SKM-1 treated with dmso at 0.1 percent for 144 hours (cell line): ENCODE measurements at regions not wholly inside any gene's neighbourhood (a gene's known extent, or its start where the extent isn't known, plus 50 kb on each side); places are given as distances from the start of the nearest gene placed in this dataset.

Experiments
- DNase-seq: peaks from one replicate; lab custom pipeline; 2025; ENCODE audit not compliant: unreplicated experiment; lab: John Stamatoyannopoulos, UW

DNA sequence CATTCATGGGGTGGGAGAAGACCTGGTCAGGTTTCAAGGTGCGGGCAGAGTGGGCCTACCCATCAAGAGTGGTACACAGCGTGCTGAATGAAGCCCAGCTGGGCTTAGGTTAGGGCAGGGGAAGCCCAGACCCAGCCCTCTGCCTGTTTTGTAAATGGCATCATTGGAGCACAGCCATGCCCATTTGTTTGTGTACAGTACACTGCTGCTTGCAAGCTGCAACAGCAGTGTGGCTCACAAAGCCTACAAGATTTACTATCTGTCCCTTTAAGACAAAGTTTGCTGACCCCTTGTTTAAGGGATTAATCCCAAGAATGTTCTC lies 230.1 kb upstream of the TNRC6C start:
- no peak for DNase-seq

DNA sequence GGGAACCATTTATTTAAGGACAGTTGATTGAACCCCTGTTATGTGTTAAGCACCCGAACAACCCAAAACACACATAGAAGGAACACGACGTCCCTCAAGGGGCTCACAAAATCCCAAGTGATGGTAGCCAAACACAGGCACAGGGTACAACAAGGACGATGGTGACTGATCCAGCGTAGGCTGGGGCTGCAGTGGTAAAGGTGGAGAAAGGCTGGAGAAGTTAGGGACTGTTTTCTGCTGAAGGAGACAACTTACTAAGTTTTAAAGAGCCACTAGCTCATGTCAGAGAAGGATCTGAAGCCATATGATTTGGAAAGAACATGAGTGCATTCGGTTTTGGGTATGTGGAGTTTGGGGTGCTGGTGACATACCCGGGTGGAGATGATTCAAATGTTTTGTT lies 229.6 kb upstream of the TNRC6C start:
- DNase-seq = no peak

DNA sequence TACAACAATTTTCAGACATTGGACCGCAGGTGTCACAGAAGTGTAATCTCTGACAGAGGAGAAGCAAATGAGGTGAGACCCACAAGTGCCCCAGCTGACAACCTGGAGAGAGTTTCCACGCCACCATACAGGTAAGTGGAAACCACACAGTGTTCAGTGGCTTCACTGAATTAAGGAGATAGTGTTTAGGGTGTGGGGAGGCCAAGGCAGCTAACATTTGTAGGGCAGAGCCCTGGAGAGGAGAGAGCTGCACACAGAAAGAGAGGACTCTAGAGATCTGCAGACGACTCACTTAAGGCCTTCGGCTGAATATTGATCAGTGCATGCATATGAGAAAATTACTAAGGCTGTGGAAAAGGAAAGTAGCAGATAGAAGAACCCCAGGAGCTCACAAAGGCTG lies 228.9 kb upstream of the TNRC6C start:
- no peak for DNase-seq

DNA sequence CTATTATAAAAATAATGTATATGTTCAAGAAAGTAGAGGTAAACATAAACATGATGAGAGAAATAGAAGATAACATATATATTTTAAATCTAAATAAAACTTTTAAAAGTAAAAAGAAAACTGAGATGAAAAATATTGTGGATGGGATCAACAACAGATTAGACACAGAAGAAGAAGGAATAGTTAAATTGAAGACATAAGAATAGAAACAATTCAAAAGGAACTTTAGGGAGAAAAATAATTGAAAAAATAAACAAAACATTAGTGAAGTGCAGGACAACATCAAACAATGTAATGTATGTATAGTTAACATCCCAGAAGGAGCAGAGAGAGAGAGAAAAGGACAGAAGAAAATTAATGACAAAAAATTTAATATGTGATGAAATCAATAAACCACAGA lies 228.1 kb upstream of the TNRC6C start:
- DNase-seq = no peak

DNA sequence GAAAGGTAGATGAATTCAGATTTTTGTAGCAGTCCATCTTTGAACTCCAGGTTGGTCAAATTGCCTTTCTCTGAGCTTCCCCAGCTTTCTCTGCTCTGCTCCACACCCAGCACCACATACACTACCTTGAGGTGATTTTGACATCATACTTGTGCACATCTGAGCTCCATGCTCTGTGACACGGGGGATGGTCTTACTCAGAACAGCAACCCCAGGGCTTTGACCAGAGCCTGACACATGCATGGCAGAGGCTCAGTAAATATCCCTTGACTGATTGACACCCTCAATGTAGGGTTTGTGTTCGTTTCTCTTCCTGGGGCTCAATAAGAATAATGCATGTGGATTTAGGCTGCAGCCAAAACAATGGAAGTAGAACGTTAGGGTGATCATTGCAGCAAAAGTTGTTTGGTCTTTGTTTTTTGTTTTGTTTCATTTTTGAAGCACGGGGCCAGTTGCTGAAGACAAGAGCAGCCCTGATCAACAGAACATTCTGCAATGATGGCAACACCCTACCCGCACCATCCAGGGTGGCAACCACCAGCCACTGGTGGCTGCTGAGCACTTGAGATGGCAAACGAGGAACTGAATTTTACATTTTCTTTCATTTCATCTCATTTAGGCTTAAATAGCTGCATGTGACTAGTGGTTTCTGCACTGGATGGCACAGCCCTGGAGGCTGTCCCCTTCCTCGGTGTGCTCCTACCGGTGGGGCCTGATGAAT lies 224.8 kb upstream of the TNRC6C start:
- no peak for DNase-seq

DNA sequence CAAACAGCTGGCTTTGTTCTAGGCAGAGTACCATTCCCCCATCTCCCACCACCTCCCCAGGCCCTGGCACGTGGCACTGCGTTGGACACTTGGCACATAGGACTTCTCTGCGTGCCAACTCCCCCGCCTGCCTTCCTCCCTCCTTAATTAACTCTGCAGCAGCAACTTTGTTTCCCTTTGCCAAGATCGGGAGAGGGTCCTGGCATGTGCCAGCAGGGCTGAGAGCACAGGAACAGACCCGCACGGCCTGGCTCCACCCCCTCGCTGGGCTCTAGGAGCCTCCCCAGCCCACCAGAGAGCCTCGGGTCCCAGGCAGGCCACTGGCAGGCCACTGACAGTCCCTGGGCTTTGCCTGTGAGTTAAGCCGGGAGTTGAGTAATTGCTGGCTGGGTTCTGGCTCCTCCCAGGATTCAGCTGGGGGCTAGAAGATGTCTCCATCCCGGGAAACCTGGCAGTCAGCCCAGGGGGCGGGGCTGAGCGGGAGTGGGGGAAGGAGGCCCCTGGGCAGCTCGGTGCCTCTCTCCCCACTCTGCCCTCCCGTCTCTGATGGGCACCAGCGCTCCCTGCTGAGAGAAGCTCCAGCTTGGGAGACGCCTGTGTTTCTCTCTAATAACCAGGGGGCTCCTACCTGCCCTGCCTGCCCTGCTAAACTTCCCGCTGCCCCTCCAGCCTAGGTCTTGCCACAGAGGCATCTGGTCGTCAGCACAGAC lies 224.0 kb upstream of the TNRC6C start:
- DNase-seq = no peak

DNA sequence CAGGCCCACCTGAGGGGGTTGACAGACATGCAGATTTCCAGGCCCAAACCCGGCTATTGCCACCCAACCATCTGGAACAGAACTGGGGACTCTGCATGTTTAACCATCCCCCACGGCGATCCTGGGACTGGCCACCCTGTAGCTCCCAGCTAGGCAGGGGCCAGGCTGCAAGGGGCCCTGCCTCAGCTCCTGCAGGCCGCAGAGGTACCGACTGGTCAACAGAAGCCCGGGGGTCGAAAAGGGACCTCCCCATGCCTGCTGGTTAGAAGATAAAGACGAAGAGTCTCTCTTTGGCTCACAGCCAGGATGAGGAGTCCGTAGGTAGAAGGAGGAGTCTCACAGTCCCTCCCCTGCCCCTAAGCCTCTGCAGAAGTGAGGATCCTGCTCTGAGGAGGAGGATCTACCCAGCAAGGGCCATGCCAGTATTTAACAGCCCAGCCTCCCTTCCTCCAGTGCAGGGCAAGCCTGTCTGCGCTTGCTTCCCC lies 223.4 kb upstream of the TNRC6C start:
- no peak for DNase-seq

DNA sequence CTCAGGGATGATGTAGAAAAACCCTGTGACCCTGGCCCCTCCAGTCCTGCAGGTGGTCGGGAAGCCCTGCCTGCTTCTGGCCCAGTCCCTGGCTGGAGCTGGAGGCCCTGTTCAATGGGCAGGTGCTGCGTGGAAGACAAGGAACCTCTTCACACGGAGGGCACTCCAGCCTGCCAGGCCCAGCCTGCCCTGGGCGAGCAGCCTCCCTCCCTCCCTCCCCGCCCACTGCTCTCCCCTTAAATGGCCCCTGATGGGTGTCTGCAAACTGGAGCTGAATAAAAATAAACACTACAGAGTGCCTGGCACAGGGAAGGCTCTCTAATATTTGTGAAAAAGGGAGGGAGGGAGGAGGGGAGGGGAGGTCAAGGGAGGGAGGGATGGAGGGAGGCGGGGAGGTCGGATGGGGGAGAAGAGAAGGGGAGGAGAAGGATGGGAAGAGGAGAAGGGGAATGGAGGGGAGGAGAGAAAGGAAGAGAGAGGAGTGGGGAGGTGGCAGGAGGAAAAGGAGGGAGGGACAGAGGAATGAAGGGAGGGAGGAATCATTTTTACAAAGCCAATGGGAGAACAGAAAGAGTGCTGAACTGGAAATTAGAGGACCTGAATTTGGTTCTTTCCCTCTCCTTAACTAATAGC lies 222.8 kb upstream of the TNRC6C start:
- DNase-seq = no peak

DNA sequence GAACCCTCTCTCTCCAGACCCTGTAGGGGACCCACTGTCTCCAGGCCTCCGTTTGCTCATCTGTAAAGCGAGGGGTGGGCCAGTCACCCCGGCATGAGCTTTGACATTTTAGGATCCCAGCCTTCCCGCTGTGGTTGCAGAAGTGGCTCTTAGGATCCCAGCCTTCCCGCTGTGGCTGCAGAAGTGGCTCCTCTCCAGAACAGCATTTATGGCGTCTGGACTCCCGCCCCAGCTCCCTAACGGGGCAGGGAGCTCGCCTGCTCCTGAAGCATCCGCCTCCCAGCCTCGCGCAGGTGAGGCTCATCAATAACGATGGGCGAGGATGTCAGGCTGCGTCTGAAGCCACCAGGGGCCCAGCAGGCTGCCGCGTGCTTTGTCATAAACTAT lies 222.3 kb upstream of the TNRC6C start:
- no peak for DNase-seq

DNA sequence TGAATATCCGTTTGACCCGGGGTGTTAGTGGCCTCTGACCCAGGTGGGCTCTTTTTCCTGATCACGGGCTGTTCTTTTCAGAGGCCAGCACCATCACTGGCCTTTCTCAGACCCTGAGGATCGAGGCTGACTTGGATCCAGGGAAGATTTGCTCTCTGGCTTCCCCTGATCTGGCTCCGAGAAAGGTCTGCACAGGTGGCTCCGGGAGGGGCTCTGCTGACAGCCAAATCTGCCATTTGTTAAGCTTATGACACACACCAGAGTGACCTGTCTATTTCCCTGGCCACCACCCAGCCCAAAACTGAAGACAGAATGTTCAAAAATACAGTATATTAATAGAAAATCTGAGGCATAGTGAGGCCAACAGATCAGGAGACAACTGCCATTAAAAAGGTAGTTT lies 221.8 kb upstream of the TNRC6C start:
- no peak for DNase-seq

DNA sequence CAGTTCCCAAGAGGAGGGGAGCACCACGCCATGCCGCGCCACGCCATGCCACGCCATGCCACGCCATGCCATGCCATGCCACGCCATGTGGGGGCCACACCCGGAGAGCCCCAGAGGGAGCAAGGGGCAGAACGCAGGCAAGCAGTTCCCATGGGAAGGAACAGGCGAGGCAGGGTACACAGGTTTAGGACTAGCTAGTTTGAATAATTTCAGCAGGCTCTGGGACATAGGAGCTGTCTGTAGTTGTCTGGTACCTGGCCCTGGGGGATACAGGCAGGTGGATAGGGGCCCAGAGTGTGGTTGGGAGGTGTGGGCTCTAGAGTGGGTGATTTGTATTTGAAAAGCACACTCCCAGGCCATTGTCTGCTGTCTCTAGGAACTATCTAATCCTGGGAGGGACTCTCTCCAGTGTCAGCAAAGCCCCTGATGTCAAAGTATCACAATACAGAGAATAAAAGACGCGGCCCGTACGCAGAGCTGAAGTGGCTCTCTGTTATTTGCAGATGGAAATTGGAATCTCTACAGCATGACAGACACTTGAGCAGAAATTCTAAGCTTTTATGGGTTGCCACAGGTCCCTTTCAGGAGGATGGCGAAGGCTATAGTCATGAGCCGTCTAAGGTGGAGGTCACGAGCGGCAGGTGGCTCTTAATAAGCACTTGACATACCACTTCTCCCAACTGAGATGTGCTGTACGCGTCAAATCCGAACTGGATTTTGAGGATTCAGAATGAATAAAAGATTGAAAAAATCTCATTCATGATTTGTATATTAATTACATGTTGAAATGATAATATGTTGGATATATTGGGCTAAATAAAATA lies 220.8 kb upstream of the TNRC6C start:
- DNase-seq = no peak

DNA sequence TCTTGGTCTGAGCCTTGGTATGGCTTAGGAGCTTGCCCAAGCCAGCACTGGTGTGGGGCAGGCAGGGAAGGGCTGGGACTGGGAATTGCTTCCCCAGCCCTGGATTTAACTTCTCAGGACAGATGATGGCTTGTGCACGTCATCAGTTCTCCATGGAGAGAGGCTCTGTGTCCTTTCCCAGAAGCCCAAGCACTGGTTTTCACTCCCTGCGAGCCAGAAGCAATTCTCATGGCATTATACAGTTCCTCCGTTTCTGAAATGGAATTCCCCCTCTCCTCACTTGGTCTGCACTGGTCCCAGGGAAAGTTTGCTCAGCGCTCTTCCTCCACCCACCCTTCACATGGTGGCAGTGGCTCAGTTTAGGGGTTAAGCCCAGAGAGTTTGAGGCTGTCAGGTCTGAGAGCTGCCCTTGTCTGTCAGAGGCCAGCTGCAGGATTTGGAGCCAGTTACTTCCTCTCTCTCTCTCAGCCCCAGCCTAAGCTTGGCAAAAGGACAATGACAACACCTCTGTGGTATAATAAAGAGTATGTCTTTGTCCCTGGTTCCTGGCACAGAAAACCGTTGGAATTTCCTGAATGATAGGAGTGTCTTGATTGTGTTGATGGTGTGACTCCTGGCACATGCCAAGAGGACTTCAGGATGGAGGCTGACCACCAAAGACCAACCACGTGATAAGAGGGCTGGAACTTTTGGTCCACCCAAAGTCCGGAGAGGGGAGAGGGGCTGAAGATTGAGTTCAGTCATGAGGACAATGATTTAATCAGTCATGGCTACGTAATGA lies 219.6 kb upstream of the TNRC6C start:
- DNase-seq = no peak

DNA sequence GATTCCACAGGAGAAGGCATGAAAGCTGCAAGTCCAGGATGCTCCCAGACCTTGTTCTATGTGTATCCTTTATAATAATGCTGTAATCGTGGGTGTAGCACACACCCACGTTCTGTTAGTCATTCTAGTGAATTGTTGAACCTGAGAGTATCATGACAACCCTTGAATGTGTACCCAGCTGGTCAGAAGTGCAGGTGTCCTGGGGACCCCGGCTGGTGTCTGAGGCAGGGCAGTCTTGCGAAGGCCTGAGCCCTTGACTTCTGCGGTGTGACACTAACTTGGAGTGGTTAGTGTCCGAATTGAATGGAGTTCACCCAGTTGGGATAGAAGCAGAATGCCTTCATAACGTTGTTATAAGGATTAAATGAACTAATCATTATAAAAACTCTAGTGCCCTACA lies 218.0 kb upstream of the TNRC6C start:
- no peak for DNase-seq

DNA sequence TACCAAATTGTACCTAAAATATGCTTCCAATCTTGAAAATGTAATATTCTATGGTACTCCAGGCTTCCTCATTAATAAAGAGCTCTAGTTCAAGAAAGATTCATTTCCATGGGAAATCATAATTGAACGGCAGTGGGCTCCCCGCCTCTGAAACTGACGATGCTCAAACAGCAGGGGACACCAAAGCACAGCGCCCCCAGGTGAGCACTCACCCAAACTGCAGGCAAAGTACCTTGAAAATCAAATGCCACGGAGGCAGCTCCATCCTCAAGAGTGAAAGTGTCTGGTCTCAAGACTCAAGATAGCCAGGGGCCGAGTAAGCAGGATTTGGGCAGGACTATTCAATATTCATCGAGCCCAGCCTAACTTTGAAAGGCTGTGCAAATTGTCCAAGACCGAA lies 217.4 kb upstream of the TNRC6C start:
- no peak for DNase-seq

DNA sequence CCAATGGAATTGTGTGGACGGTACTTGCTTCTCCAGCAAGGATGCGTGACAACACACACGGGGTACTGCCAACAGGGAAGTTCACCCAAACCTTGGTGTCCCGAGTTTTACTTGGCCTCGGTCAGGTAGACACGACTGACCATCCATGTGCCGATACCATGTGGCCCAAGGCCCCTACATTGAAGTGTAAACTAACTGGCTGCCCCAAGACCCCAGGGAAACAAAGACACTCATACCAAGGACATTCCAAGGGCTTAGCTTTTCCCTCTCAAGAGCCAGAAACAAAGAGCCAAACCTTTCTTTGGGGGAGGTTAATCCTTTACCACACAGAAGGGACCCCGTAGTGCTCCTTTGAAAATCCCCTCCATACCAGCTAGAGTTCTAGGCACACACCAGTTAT lies 215.9 kb upstream of the TNRC6C start:
- no peak for DNase-seq

DNA sequence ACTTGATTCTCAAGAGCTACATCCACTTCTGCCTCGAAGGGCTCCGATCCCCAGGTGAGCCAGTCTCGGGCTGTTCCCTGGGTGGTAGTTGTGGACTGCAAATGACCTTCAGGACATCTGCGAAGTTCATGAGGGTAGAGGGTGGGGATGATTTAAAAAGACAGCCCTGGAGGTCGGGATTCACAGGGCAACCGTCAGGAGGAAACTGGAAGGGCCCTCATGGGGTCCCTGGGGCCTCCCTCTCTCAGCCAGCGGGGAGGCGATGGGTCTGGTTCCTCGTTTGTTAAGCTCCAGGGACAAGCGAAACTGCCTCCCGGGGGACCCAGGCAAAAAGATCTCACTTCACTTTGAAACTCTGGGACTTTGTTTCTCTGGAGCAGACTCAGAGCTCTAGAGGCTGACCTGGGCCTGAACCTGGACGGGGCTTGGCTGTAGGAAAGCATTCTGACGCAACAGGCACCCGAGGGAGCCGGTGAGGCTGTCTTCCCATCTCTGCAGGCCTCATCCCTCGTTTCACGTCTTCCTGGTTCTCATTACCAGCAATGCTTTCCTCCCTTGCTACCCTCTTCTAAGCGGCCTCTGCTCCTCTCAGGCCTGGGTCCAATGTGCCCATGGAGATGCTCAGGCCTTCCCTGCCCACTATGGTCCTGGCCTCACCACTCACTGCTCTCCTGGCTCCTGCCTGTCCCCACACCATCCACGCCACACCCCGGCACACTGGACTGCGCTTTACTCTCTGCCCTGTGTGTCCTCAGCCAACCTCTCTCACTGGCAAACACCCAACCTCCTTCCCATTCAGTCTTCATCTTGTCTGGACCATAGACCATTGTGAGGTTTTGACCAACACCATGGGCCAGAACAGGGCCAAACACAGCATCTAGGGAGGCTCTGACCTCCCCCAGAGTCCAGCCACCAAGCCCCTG lies 214.2 kb upstream of the TNRC6C start:
- no peak for DNase-seq

DNA sequence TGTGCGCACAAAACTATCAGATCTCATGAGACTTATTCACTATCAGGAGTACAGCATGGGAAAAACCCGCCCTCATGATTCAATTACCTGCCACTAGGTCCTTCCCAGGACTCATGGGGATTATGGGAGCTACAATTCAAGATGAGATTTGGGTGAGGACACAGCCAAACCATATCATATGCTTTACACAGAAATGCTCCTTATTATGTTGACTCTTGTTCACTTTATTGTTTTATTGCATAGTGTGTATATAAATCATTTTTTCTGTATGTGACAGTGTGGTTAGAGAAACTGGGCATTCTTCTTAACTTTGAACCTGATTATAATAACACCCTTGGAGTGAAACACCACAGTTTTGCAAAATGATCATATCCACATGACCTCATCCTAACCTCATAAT lies 212.8 kb upstream of the TNRC6C start:
- DNase-seq = no peak

DNA sequence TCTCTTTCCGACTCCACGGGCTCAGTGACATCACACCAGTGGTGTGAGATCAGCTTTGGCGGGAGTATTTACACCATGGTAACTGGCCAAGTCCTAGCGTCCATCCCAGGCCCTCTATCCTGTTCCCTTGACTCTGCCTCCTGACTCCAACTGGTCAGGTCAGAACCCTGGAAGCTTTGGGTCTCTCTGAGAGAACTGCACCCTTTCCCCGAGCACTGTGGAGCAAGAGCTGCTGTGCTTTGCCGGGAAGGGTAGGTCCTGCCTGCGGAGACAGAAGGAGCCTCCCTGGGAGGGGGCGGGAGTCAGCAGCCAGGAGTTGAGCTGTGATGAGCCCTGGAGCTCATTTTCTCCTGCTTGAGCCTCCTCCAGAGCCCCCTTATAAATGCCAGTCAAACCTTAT lies 212.1 kb upstream of the TNRC6C start:
- no peak for DNase-seq

DNA sequence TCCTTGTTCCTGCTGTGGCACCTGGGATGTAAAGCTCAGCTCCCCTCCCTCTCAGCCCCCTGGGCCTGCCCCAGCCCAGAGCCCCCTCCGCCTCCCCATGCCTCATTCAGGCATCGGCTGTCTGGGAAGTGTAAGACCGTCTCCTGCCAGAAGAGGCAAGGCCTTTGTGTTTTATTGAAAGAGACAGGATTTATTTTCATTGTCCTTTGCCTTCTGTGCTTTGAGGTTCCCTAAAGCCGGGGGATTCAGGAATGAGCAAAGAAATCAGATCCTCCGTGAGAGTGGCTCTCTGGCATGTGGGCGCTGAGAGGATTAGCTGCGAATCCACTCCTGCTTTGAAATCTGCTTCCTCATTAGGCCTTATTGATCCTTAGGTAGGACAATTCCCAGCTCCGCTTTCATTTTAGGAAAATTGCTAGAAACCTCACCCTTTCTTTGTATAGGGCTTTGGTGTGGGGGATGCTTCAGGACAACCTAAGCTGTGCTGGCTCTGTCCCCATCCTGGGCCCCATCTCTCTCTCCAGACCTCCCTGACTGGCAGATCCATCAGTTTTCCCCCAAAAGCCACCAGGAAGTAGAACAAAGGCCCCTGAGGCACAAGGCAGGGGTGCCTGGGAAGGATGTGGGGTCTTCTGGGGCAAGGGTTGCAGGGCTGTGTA lies 211.5 kb upstream of the TNRC6C start:
- no peak for DNase-seq
